ENCODE measurements at regions not wholly inside any gene's neighbourhood (a gene's known extent, or its start where the extent isn't known, plus 50 kb on each side); places are given as distances from the start of the nearest gene placed in this dataset.

- no peak for TF ChIP-seq POLR2AphosphoS5 (IDR thresholded peaks at IDR 0.05; ENCODE audit: borderline replicate concordance, low read depth, low read length)
- no peak for TF ChIP-seq EZH2 (IDR thresholded peaks at IDR 0.05)
- TF ChIP-seq FOXP2 (optimal IDR thresholded peaks at IDR 0.05; ENCODE audit: control extremely low read depth, extremely low read length, insufficient read depth), result no peak
Measured at GRCh38 chr6:145252737-145253136, 482.6 kb downstream of the EPM2A start.

Data from SK-N-MC (cell line).